Uterus (tissue), 2 donors: ENCODE measurements at regions not wholly inside any gene's neighbourhood (a gene's known extent, or its start where the extent isn't known, plus 50 kb on each side); places are given as distances from the start of the nearest gene placed in this dataset.

Experiments used
- POLR2A ChIP-seq, 2 donors: fragments of 450-650 bp; IDR thresholded peaks; one replicate each; pipeline ENCODE4 v1.6.1; 2016; ENCODE audit warnings: antibody characterized with exemption in 2 of 2, mild to moderate bottlenecking in 1 of 2, moderate library complexity in 1 of 2
- TF ChIP-seq, protein P1 (sequence below), 4 experiments: fragments of 200-600 bp in 2 of 4; fragments of 450-650 bp in 2 of 4; sonication (generic) in 2 of 4; IDR thresholded peaks; one replicate each; pipeline ENCODE4 v1.5.1; 2016 to 2019; ENCODE audit warnings: antibody characterized with exemption in 4 of 4, mild to moderate bottlenecking in 2 of 4, moderate library complexity in 1 of 4

DNA sequence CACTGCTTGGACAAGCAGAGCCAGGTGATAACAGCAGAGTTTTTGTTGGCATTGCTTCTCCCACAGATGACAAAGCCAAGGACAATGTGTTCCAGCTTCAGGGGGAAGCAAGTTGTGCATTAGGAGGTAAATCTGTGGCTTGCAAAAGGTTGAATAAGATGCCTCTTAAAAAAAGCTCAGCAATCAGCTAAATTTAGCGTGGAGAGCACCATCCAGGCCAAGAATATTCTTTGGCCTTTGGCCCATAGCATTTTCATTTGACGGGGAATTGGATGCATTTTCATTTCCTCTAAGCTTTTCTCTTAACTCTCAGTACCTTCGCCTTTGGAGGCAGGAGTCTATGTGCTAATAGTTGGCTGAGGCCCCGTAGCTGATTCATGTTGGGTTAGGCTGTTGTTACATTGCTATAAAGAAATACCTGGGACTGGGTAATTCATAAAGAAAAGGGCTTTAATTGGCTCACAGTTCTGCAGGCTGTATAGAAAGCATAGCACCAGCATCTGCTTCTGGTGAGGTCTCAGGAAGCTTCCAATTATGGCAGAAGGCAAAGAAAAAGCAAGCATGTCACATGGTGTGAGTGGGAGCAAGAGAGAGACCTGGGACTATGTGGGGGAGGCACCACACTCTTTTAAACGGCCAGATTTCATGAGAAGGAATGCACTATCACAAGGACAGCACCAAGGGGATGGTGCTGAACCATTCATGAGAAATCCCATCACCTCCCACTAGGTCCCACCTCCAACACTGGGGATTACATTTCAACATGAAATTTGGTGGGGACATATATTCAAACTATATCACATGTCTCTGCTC is 350.1 kb upstream of the C11orf87 start:
- no peak for TF ChIP-seq POLR2A (IDR thresholded peaks at IDR 0.05)
- TF ChIP-seq, protein P1, sequence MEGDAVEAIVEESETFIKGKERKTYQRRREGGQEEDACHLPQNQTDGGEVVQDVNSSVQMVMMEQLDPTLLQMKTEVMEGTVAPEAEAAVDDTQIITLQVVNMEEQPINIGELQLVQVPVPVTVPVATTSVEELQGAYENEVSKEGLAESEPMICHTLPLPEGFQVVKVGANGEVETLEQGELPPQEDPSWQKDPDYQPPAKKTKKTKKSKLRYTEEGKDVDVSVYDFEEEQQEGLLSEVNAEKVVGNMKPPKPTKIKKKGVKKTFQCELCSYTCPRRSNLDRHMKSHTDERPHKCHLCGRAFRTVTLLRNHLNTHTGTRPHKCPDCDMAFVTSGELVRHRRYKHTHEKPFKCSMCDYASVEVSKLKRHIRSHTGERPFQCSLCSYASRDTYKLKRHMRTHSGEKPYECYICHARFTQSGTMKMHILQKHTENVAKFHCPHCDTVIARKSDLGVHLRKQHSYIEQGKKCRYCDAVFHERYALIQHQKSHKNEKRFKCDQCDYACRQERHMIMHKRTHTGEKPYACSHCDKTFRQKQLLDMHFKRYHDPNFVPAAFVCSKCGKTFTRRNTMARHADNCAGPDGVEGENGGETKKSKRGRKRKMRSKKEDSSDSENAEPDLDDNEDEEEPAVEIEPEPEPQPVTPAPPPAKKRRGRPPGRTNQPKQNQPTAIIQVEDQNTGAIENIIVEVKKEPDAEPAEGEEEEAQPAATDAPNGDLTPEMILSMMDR (IDR thresholded peaks at IDR 0.05), result no peak
